Effector CD4-positive, alpha-beta T cell (primary cell): ENCODE measurements at regions not wholly inside any gene's neighbourhood (a gene's known extent, or its start where the extent isn't known, plus 50 kb on each side); places are given as distances from the start of the nearest gene placed in this dataset.

Experiments
- DNase-seq: peaks from one replicate; pipeline ENCODE4 v3.0.0-alpha.2; 2020

GRCh38 chr10:21002091-21002878 lies 105.2 kb upstream of the NEBL start:
- DNase-seq: no peak

DNA sequence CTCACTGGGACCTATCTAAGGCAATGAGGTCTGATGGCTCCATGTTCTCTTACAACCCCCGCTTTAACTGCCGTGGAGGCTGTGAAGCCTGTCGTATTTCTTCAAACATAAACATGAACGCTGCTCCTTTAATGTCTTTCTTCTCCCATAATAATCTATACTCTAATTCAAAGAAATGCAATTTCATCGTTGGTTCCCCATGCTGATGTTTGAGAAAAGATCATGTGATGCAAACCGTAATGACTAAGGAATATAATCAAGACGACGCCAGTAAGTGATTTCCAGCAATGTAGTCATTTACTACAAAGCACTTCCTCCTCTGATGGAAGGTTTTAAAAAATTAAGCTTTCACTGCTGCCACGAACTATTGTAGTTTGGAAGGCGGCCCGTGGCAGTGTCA lies 102.6 kb upstream of the NEBL start:
- no peak for DNase-seq

DNA sequence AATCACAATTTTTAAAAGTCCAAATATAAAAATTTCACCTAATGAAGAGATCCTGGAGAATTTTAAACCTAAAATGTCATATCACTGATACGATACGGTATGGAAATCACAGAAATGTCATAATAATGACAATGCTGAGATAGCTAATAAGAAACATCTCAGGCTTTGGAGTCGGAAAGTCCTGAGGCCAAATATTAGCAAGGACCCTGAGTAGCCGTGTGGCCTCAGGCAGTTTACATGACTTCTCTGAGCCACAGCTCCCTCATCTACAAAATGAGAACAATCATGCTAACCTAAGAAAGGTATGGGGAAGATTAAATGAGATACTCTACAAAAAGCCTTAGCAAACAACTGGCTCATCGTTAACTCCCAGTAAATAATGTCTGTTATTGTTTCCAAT lies 100.9 kb upstream of the NEBL start:
- no peak for DNase-seq

DNA sequence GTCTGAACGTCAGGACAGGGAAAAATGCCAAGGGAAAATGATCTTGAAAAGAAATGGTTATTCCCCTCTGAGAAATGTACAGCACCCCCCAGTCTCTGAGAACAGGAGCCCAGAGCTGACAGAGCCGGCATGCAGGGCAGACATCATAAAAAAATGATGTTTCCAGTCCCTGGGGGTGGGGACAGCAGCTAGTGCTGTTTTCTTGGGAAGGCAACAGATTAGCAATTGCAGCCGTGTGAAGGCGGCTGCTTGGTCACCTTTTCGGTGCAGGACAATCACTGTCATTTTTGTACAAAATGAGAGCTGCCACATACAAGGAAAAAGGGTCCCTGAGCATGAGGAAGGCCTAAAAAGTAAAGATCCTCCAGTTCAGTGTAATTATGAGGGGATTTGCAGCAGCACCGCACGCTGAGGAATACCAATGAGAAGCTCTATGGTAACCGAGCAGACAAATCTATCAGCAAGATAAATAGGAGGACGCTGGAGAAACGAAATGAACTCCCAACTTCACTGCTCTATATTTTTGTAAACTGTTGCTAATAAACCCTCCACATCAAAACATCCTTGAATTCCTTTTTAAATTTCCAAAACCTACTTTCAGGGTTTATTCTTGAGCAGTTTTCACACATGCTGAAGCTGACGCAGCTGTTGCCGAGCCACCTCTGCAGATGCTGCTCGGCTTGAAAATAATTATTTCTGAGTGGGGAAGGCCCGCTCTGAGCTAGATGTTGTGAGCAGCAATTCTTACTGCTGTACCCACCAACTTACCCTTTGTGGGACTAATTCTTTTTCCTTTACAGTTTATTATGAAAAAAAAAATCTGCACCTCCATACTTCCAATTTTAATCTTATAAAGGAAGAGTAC lies 98.2 kb upstream of the NEBL start:
- no peak for DNase-seq

DNA sequence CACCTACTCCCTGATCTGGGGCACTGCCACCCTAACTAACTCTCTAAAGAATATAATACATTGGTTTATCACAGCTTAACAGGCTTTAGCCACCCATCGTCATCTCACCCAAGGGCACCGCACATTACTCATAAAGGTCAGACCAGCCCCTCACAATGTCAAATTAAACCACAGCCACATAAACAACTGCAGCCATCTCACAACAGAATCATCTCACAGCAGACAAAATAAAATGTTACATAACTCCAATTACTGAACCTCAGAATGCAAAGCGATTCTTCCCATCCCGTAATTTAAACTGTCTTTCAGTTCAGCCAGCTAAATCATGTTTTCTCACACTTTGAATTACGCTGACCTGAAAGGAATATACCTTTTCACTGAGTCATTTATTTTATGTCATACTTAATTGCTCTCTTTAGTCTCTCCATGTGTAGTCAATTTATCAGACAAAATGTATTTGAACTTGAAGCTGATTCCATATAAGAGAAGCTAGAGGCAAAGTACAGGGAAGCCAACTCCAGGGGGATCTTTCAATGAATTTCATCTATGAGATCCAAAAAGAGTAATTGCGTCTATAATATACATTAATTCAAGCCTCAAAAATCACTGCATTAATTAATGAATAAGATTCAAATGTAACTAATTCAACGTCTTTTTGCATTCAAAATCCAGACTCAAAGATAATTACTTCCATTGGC lies 96.9 kb upstream of the NEBL start:
- no peak for DNase-seq

GRCh38 chr10:20993389-20993788 lies 96.3 kb upstream of the NEBL start:
- no peak for DNase-seq

- DNase-seq: no peak
Observed at GRCh38 chr10:20991526-20991925, 94.4 kb upstream of the NEBL start.

DNA sequence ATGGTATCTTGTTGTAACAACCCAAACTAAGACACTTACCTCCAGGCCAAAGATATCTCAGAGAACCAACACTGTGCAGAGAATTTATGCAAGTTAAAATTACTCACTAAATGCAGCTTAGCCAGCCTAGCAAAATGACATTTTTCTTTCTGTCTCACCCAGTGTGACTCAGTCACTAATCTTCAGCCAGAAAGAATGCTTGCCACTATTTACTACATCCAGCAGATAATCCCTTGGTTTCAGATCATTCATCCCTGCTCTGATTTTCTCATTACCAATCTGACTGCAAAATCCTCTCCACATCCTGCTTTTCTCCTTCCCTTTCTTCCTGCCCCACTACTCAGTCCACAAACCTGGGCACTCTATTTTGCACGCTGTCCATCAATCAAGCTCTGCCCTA lies 93.5 kb upstream of the NEBL start:
- no peak for DNase-seq

DNA sequence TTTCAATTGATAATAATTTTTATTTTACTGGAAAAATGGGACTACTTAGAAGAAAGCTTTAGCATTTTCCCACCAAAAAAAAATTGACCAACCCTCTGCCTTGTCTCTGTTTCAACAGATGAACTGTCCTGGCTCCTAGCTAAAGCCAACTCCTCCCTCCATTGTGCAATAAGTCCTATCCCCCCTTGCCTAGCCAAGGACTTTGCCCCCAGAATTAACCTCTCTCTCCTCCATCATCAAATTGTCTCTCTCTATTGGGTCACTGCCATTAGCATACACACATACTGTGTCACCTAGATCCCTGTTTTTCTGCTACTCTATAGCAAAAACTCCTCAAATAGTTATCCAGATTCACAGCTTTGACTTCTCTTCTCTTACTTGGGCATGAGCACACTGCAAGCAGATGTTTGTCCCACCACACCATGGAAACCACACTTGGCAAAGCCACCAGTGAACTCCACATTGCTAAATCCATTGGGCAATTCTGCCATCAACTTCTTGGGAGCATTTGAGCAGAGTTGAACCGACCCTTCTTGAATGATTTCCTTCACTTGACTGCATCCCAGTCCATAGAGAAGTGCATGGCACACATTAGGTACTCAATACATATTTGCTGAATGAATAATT lies 91.4 kb upstream of the NEBL start:
- no peak for DNase-seq

DNA sequence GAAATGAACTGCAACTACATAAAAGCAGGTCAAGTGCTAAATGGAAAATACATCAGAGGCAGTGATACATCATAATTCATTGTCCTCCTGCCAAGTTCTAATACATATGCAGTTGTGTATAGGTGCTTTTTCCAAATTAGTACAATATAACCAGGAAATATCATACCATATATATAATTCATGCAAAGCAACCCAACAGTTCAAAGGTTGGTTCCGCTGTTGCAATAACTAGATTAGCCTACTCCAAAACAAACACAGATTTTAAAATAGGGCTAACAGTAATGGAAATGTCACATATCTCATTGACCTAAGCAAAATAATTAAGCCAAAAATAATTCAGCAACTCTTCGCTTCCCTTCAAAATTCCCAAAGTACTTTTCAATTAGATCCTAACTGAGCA lies 88.9 kb upstream of the NEBL start:
- DNase-seq: no peak

DNA sequence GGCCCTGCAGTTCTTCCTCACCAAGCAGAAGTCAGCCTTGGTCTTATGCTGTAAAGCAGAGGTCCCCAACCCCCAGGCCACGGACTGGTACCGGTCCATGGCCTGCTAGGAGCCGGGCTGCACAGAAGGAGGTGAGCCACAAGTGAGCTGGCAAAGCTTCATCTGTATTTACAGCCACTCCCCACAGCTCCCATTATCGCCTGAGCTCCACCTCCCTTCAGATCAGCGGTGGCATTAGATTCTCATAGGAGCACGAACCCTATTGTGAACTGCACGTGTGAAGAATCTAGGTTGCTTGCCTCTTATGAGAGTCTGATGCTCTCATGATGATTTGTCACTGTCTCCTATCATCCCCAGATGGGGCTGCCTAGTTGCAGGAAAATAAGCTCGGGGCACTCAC lies 87.6 kb upstream of the NEBL start:
- DNase-seq: no peak

DNA sequence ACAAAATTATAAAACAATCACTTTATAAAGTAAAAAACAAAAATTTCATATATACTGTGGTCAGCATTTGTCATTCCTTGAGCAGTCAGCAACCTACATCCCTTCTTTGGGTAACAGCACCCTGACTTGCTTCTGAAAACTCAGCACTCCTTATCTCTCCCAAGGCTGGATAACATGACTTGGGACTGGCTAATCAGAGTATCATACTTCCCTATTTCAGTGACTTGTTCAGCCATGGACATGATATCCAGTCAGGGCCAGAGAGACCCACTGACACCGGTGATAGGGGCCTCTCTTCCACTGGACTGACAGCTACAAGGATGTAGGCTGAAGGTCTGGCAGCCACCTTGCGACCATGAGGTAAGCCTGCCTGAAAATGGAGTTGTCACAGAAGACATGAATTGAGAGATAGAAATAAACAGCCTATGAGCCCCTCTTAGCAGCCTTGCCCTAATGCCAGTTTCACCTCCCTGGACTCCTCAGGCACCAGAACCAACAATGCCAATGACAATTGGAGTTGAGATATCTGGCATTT lies 84.4 kb upstream of the NEBL start:
- no peak for DNase-seq

DNA sequence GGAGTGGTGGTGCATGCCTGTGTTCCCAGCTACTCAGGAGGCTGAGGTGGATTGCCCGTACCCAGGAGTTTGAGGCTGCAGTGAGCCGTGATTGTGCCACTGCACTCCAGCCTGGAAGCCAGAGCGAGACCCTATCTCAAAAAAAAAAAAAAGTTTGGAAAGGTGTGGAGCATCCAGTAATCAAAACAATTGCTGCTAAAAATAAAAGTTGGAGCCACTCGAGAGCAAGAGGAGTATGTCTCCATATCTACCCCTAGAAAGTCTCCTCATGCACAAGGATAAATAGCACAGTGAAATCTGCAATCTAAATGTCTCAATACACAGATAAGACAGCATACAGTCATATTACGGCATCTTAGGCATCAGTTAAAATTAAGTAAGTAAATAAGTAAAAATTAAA lies 81.5 kb upstream of the NEBL start:
- no peak for DNase-seq

GRCh38 chr10:20977300-20977699 lies 80.2 kb upstream of the NEBL start:
- DNase-seq: no peak

- DNase-seq: no peak
Observed at GRCh38 chr10:20976891-20977290, 79.8 kb upstream of the NEBL start.

DNA sequence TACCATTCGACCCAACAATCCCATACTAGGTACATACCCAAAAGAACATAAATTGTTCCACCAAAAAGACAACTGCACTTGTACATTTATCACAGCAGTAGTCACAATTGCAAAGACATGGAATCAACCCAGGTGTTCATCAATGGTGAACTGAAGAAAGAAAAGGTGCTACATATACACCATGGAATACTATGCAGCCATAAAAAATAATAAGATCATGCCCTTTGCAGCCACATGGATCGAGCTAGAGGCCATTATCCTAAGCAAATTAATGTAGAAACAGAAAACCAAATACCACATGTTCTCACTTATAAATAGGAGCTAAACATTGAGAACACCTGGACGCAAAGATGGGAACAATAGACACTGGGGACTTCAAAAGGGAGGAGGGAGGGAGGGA lies 79.3 kb upstream of the NEBL start:
- DNase-seq: no peak

DNA sequence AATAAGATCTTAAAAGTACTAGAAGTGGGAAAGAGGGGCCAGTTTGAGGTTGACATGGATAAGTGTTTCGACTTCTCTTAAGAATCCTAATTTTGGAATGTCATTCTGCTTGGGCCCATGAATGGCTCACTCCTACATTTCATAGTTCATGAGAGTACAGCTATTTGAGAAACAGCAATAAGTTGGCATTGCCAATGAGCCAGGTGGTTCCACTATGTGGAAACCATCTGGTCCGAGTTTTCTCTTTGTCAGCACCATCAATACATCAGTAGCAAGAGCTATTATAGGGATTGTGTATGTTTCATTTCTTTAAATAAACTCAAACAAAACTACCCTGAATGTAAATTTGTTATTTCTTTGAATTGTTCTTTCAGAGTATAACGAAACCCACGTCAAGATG lies 78.1 kb upstream of the NEBL start:
- no peak for DNase-seq

DNA sequence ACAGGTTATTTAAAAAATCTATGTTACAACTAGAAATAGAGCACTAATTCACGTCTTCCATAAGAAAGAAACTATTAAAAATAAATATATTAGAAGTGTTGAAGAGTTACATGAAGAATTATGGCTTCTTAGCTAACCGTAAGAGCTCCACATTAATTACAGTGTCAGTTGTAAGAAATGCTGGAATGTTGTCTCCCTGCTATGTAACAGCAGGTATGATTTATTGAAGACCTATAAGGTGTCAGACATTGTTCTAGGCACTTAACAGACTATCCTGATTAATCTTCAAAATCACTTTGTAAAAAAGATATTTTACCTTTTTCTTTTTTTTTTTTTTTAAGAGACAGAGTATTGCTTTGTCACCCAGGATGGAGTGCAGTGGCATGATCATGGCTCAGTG lies 75.8 kb upstream of the NEBL start:
- no peak for DNase-seq

GRCh38 chr10:20971901-20972300 lies 74.8 kb upstream of the NEBL start:
- DNase-seq: no peak

DNA sequence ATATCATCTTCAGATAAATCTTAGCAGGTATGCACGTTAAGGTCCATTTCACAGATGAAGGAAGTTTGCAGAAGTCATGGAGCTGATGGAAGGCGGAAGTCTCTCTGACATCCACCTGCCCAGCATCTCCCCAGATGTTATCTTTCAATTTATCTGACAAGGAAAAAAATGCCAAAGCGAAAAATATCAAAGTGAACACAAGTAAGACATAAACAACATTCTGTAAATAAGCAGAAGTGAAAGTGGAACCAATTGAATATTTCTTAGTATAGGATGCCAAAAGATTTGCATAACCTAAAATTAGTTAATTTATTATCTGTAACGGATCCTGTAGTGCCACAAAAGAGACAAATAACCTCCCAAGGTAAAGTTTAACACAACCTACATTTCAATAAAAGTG lies 73.6 kb upstream of the NEBL start:
- DNase-seq: no peak

GRCh38 chr10:20970044-20970443 lies 72.9 kb upstream of the NEBL start:
- no peak for DNase-seq

- no peak for DNase-seq
Observed at GRCh38 chr10:20966426-20966825, 69.3 kb upstream of the NEBL start.
